Femur (tissue), 1 donor: ENCODE measurements at regions not wholly inside any gene's neighbourhood (a gene's known extent, or its start where the extent isn't known, plus 50 kb on each side); places are given as distances from the start of the nearest gene placed in this dataset.
A peak's percentile ranks its signal among the peaks of the same experiment; 100 is the strongest.
"Not testable (repeated sequence)": the region's sequence is repeated elsewhere in the genome, so short reads cannot be mapped to it uniquely, and the experiment has no call there.

Source experiments
- DNase-seq: peaks from one replicate; pipeline ENCODE4 v3.0.0-alpha.2; 2017

DNA sequence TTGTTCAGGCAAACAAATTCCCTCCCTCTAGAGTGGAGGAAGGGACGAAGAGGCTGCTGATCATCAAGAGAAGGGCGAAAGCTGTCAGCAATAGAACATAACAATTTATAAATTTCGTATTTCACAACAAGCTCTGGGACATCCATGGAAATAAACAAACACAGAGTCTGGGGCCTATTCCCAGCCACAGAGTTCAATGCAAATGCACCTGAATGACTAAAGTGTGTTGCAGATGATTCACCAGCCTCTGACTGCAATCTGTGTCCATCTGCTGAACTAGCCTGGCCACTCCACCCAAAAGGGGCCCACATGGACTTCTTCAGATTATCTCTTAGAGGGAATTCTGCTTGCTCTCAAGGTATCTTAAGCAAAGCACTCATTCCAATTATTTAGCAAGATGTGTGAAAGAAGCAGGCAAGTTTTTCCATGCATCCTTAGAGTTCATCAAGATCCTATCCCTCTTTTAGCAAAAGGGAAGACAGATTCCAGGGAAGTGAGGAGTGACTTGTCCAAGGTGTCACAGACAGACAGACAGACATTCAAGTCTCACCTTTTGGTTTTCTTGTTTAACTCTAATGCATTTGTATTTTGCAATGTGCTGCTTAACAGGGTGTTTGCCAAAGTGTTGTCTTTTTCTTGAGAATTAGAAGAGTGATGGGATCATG, 307.8 kb upstream of the PAPPA start:
- no peak for DNase-seq

DNA sequence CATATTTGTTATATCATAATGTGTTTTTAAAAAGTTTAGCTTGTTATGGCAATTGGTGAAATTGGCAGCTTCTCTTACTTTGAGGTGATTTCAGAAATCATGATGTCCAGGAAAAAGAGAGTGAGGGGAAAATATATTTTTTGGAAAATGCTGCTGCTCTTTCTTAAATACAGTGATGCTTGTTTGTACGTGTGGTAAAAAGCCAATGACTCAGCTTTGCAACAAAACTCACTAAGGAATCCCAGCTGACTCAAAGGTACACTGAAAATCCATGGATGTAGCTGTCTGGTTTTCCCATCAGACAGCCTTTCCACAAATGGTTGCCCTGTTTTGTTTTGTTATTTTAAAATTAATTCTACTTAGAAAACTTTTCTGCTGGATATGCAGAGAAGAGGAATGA, 306.4 kb upstream of the PAPPA start:
- DNase-seq = no peak

DNA sequence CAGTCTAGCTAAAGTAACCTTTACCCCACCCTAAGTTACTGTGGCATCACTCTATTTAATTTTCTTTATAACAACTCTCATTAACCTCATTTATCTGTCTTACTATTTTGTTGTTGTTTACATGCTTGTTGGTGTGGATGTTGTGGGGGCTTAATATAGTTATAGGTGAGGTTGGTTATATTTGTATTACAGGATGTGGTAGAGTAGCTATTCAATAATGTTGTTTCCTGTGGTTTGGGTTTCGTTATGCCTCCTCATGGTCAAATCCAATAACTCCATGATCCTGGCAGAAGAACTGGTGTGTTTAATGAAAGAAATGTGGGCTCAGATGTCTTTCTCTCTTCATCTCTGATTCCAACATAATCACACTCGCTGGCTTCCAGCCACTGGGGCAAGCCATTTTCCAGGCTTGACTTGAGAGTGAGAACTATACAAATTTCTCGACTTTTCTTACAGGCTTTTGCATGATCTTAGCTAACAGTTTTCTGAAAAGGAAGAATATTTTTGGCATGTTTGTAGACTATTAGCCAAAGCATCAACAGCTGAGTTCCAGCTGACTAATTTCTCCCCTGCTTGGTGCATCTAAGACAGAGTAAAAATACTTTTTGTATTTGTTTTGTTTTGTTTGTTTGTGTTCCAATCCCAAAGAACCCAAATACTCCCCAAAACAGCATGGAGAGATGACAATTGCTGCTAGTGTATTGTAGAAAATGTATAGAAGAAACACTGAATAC, 303.7 kb upstream of the PAPPA start:
- no peak for DNase-seq

DNA sequence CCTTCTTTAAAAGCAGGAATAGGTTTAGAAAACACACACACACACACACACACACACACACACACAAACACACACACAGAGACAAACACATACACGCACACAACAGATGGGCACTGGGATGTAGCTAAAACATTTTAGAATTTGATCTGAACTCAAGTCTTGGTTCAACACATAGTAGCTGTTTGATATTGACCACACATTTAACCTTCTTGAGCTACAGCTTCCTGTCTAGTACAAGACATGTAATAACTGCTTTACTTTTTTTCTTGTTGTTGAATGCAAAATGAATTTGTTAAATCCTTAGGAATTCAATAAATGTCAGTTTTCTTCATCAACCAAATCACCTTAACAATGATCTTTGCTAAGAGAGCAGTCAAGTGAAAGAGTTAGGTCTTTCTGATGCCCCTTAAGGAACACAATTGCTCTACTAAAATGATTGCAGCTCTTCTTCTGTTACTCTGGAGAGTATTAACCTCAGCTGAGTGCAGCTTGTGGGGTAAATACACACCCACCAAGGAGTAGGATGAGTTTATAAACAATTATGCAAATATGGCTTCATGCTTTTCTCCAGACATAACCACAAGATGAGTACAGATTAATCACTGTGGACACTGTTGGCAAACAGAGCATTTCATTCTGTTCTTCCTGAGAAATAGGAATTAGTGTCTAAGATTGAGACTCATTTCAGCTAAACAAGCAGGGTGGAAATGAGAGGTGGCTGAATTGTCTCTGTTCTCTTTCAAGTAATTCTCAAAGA, 302.9 kb upstream of the PAPPA start:
- no peak for DNase-seq

DNA sequence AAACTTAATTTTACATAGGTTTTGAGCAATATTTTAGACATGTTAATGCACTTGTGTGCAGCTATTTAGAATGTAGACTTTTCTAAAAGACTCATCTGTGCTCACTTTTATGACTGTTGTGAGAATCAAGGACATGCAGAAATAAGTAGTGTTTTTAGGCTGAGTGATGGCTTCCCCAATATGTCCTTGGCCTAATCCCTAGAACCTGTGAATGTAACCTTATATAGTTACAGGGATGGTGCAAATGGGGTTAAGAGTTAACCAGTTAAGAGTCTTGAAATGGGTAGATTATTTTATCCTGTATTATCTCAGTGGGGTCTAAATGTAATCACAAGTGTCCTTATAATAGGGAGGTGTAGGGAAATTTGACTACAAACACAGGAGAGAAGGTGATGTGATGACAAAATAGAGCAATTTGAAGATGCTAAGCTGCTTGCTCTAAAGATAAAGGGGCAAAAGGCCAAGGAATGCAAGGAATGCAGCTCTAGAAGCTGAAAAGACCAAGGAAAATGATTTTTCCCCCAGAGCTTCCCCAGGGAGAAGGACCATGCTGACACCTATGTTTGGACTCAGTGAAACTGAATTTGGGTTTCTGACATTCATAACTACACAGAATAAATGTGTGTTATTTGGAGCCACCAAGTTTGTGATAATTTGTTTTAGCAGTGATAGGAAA, 298.0 kb upstream of the PAPPA start:
- no peak for DNase-seq

DNA sequence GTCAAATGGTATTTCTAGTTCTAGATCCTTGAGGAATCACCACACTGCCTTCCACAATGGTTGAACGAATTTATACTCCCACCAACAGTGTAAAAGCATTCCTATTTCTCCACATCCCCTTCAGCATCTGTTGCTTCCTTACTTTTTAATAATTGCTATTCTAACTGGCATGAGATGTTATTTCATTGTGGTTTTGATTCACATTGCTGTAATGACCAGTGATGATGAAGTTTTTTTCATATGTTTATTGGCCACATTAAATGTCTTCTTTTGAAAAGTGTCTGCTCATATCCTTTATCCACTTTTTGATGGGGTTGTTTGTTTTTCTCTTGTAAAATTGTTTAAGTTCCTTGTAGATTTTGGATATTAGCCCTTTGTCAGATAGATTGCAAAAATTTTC, 295.2 kb upstream of the PAPPA start:
- not testable (repeated sequence) for DNase-seq

DNA sequence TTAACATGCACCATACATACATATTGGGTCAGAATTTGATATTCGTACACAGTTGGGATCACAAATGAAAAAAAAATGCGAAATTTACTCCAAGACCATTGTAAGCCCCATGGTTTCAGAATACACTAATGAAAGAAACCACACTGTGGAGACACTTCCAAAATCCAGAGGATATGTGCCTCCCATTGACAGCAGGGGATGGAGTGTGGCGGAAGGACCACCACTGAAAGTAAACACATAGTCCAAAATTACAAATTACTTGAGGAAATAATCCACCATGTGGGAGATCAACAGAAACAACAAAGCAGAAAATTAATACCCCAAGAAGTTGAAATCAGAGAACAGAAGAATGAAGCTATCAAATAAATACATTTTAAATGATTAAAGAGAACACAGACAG, 291.6 kb upstream of the PAPPA start:
- DNase-seq = no peak

DNA sequence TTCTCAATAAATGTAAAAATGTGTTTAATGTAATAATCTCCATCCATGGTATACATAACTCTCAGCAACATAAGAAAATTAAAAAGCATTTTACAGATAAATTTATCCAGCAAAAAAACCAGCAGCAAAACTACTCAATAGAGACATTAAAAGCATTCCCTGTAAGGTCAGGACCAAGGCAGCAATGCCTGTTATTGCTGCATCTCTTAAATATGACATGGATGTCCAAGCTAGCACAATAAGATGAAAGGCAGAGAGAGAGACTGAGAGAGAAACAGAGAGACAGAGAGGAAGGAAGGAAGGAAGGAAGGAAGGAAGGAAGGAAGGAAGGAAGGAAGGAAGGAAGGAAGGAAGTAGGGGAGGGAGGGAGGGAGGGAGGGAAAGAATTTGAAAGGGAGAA, 289.0 kb upstream of the PAPPA start:
- DNase-seq = no peak

DNA sequence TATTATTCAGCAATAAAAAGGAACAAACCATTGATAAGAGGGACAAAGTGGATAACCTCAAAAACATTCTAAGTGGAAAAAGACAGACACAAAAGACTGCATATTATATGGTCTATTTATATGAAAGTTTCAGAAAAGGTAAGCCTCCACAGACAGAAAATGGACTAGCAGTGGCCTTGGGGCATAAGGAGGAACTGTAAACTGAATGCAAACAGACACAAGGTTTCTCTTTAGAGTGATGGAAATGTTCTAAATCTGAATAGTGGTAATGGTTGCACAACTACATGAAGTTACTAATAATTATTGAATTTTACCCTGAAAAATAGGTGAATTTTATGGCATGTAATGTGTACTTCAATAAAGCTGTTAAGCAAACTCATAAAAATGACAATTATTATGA, 286.3 kb upstream of the PAPPA start:
- DNase-seq = no peak

DNA sequence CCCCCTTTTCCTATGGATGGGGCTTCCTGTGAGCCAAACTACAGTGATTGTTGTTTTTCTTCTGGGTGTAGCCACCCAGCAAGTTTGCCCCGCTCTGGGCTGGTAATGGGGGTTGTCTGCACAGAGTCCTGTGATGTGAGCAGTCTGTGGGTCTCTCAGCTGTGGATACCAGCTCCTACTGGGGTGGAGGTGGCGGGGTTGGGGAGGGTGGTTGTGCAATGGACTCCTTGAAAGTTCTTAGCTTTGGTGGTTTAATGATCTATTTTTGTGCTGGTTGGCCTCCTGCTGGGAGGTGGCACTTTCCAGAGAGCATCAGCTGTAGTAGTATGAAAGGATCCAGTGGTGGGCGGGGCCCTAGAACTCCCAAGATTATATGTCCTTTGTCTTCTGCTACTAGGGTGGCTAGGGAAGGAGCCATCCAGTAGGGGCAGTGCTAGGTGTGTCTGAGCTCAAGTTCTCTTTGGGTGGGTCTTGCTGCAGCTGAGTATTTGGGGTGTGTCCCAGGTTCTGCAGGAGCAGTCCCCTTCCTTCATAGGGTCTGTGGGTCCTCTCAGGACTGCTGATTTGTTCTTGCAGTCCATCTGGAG, 275.6 kb upstream of the PAPPA start:
- no peak for DNase-seq

DNA sequence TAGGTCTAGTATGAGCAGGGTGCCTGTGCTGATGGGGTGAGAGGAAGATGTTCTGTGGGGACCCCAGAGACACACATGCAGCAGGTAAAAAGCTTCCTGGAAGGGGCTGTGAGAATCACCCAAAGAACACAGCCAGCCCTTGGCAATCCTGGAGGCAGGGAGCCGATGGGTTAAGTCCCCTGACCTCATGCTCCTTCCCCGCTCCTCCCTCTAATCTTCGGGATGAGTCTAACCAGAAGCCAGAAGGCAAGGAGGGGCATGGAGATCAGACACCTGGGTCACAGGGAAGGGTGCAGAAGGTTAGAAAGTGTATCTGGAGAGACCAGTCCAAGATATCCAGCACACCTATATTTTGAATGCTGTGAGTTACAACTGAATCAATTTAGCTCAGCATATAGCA, 274.1 kb upstream of the PAPPA start:
- DNase-seq = no peak

DNA sequence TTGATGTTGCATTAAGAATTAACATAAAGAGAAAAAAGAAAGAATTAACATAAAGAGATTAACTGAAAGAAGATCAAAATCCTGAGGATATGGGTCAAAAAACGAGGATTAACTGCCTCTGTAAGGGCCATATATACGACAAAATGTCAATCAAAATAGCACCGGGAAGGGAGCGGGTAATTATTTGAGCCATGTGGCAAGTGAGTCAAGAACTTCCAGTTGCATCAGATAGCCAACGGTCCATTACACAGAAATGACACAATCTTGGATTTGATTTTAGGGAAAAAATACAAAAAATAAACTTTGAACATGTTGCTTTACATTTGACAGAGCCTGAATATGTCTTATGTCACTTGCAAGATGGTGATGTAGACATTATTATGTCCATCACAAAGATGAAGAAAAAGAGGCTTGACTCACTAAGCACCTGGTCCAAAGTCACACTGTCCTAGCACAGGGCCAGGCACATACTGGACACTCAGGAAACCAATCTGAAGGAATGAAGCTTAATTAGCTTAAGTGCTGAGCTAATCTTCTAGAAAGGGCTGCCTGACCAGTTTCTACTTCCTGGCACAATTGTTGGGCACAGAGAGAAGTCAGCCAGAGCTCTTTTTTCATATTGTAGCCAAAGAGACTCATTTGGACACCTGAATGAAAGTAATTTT, 273.2 kb upstream of the PAPPA start:
- no peak for DNase-seq

DNA sequence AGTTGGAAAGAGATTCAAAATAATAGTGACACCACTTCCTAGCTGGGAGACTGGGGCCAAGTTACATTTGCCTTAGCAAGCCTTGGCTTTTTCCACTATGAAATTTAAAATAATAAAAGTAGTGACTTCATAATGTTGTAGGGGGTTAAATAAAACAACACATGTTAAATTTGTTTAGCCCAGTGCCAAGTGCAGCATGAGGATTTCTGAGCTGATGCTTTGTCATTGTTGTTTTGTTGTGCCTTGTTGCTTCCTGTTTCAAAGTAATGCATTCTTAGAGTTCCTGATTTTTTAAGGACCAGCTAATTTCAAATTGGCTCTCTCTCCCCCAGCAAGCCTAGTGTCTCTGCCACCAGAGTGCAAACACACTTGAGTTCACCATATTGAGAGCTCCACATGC, 270.7 kb upstream of the PAPPA start:
- DNase-seq = no peak

DNA sequence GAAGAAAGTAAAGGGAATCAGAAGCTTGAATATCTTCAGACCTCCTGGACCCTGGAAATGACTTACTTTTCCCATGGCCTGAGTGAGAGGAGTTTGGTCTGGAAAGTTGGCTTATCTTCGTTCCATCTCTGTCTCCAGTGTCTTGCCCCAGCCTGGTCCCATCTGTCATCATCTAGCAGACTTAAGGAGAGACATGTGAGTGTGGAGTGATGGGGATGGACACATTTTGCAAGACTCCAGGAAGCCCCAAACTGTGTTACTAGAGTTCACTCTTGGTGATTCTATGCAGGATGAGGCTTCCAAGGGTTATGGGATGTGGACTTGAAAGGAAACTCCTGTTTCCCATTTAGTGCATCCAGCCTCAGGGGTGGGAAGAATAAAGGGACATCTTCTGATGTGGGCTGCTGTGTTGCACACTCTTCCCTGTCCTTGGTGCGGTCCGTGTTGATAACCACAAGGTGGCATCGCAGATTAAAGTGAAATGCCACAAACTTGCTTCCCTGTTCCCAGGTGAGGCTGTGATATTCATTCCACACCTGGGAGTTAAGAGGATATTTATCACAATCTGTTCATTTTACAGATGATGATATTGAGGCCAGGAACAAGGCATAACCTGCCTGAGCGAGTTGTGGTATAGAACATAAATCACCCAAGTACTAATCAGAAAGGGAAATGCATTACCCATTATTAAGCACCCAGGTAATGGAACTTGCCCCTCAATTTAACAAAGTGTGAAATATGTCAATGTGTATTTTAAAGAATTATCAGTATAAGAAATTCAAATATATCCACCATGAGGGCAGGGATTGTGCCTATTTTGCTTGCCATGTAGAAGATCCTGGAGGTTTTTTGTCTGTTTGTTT, 269.9 kb upstream of the PAPPA start:
- DNase-seq = peak; percentile 25

DNA sequence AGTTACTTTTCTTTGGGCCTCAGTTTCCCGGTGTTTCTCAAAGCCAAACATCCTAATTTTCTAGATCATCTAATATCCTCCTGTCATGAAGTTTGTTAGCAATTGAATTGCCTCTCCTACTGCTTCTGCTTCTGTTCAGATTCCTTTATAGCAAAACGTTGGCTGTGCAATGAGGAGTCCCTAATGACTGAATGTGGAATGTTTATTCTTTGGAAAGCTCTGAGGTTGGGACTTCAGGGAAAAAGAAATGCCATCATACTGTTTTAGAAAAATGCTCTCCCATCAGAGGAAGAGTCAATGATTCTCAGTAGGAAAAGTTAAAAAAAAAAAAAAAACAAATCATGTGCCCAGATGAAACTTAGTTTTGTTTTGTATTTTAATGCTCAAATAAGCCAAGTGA, 268.7 kb upstream of the PAPPA start:
- DNase-seq = no peak

DNA sequence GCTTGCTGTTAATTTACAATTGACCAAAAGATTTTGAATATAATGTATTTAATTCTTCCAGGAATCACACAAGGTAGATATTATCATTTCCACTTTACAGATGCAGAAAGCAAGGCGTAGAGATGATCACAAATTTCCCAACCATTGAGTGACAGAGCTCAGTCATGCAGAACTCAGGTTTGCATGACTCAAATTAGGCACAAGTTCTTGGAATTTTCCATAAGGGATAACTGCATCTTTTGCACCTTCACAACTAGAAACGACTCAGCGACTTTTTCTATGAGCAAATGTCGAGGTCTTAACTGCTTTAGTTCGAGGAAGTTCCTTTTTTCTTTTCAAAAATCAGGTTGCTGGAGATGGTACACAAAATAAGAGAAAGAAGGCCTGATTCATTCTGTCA, 265.5 kb upstream of the PAPPA start:
- no peak for DNase-seq

DNA sequence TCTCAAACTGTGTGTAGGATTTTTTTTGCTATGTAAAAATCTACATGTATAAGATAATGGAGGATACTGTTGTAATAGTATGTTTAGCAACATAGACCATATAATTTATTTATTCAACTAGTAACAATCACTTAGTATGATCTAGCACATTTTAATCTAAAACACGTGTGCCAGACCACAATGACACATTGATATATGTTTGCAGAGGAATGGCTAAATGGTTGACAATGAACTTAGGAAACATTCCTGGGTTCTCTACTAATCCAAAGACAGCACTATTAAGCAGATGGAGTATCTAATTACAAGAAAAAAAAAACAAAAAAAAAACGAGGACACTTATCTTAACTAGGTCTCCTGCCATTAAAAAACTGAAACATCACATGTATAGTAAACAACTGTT, 261.7 kb upstream of the PAPPA start:
- DNase-seq = no peak

DNA sequence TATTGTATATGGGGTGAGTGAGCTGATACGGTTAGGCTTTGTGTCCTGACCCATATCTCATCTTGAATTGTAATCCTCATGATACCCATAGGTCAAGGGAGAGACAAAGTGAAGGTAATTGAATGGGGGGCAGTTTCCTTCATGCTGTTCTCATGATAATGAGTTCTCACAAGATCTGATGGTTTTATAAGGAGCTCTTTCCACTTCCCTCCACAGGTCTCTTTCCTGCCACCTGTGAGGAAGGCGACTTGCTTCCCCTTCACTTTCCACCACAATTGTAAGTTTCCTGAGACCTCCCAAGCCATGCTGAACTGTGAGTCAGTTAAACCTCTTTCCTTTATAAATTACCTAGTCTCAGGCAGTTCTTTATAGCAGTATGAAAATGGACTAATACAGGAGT, 255.1 kb upstream of the PAPPA start:
- not testable (repeated sequence) for DNase-seq

DNA sequence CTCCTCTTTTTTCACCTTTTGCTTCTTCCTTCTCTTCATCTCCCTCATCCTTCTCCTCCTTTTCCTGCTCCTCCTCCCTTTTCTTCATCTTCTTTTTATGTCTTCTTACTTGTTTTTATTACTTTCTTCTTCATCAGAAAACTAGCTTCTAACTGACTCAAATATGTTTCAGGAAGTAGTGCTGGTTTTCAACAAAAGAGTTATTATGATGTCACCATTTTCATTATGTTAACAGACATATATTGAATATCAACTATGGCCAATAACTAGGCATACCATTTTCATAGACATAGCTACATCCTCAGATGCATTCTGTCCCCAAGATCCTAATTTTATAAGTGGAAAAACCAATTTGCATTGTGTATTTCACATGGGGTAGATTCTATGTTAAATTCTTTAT, 252.9 kb upstream of the PAPPA start:
- no peak for DNase-seq

DNA sequence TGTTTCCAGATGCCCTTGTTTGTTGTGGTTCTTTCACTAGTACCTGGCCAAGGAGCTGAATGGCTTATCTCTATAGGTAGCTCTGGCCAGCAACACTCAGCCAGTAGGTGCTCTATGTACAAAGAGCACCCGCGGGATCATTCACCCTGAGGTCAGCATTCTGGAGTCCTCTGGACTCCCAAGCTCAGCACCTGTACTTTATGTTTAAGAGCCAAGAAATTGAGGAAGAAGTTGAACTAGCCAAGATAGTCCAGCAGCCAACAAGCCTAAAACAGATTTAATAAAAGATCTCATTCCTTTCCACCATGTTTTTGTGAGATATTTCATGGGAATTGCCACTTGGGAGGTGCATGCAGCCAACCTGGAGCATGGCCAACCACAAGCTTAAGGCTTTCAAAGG, 242.6 kb upstream of the PAPPA start:
- peak; percentile 24 for DNase-seq

DNA sequence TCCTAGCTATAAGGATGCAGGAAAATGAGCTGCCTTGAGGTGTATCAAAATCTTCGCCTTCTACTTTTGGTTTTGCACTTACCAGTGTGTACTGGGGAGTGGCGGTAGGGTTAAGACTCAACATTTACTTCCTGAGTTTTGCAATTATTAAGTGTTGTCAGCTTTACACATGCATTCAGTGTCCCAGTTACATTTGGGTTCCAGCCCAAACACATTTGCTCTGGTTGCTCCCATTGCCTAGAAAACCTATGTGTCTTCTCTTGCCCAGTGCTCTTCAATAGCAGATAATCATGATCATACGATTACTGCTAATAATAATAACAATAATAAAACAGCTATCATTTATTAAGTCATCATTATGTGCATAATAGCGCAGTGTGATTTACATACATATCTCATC, 241.5 kb upstream of the PAPPA start:
- no peak for DNase-seq

DNA sequence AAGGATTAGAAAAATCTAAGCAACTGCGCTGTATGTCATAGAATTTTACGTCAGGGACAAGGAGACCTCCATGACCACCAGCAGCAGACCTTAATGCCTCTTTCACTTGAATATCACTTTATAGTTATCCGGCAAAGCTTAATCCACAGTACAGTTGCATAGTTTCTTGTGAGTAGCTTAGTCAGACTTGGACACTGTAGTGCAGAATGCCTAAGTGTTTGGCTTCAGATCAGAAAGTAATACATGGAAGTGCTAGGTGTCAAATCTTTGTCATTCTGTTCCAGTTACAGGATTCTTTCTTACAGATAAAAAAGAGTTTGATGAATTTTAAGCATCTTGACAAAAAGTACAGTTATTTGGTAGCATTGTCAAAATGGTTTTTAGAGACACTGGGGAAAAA, 239.9 kb upstream of the PAPPA start:
- DNase-seq = no peak
